HG02852 (cell line): ENCODE measurements at regions not wholly inside any gene's neighbourhood (a gene's known extent, or its start where the extent isn't known, plus 50 kb on each side); places are given as distances from the start of the nearest gene placed in this dataset.
"Not testable (repeated sequence)": the region's sequence is repeated elsewhere in the genome, so short reads cannot be mapped to it uniquely, and the experiment has no call there.

Source experiments
- ATAC-seq: cut with Tn5 transposase; IDR thresholded peaks from one replicate; pipeline ENCODE4 v1.9.1; 2021; ENCODE audit warnings: mild to moderate bottlenecking, moderate library complexity; ENCODE audit not compliant: unreplicated experiment

DNA sequence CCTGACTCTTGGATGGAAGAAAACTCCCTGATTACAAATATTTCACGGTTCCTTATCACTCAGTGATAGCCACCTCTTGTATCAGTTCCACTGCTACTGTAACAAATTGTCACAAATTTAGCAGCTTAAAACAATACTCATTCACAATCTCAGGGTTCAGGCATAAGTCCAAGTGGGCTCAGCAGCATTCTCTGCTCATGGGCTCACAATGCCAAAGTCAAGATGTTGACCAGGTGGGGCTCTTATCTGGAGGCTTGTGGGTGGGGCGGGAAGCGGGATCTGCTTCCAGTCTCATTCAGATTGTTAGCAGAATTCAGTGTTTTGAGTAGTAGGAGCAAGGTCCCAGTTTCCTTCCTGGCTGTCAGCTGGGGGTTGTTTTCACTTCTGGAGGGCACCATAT lies 137.3 kb upstream of the FAM78B start:
- no peak for ATAC-seq

DNA sequence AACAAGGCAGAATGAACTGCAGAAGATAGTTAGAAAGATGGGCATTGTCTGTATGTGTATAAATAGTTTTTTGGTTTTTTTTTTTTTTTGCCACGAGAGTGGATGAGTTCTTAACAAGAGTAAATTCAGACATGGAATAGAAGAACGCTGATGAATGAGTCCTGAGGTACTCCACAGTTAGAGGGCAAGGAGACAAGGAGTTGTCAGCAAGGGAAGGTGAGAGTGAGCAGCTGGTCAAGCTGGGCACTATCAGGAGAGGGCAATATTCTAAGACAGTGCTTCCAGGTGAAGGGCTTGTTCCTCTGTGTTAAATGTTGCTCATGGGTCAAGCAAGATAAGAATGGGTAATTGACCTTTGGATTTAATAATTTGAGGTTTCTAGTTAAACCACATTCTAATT lies 138.6 kb upstream of the FAM78B start:
- ATAC-seq = no peak

DNA sequence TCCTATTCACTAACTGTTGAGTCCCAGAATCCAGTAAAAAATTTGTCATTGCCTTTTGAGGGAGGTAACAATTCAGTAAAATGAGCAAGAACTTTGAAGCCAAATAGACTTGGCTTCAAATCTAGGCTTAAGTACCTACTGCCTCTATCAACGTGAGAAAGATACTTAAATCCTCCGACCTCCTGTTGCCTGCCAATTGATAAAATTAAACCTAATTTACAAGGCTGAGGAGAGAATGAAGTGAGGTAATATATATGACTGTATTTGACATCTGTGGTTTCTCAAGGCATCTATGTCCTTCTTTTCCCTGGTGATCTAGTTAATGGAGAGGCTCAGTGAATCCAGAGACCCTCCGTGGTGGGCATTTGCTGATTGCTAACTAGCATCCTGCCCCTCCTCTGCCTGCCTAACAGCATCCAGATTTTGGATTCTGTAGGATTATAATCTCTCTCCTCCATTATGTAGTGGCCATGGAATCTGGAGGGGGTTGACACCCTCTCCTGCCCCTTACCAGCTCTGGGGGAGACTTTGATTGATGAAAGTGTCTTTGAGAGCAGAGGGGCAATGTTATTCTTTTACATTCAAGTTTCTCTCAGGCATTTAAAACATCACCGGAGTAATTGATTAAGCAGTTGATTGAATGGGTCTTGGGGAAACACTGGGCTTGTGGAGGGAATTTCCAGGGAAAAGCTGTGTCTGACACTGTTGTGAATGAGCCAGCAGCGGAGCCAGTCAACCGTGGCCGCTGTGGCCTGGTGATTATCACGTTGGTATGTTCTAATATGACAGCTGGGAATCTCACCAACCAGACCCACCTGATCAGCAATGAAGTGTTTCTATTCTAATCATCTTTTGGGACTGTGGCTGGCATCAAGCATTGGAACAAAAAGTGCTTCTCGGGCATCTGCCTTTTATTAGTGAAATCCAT lies 140.7 kb upstream of the FAM78B start:
- ATAC-seq = no peak

DNA sequence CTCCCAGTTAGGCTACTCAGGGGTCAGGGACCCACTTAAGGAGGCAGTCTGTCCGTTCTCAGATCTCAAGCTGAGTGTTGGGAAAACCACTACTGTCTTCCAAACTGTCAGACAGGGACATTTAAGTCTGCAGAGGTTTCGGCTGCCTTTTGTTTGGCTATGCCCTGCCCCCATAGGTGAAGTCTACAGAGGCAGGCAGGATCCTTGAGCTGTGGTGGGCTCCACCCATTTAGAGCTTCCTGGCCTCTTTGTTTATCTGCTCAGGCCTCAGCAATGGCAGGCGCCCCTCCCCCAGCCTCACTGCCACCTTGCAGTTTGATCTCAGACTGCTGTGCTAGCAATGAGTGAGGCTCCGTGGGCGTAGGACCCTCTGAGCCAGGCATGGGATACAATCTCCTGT lies 149.5 kb upstream of the FAM78B start:
- ATAC-seq = not testable (repeated sequence)

DNA sequence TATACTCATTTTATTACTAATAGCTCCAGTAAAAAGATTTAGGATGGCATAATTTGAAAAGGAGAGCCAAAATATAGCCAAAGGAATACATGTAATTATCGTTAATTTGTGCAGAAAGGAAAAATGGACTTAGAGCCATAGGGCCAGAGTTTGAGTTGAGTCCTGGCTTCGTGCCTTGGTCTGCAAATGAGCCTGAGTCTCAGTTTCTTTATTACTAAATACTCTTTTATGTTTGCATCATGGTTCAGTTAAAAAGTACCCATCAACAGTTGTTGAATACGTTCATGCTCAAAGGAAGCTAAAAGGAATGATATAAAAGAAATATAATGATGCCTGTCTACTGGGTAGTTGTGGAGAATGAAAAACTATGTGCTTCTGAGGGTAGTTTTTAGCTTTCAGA lies 155.7 kb upstream of the FAM78B start:
- ATAC-seq = no peak

DNA sequence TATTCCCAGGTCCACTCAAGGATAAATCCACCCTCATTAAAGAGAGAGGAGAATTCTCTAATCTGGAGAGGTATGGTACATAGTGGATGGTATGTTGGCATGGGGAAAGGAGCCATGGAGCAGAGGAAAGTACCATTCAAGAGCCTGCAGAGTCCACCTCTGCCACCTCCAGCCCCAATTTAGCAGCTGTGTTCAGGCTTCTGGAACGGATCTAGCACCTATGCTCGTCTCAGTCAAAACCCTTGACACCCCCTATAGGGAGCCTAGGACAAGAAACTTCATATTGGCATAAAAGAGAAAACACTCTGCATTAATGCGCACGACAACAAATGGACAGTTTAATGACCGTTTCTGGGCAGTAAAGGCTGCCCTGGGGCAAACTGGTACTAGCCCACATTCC lies 161.1 kb upstream of the FAM78B start:
- ATAC-seq = no peak

DNA sequence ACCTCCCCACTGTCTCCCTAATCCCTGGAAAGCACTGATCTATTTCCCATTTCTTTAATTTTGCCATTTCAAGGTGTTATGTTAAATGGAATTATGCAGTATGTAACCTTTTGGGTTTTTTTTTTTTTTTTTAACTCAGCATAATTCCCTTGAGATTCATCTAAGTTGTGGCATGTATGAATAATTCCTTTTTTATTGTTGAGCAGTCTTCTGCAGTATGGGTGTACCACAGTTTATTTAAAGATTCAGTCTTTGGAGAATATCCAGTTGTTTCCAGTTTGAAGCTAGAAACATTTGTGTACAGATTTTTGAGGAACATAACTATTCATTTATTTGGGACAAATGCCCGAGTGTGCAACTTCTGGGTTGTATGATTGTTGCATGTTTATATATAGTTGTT lies 162.2 kb upstream of the FAM78B start:
- no peak for ATAC-seq

DNA sequence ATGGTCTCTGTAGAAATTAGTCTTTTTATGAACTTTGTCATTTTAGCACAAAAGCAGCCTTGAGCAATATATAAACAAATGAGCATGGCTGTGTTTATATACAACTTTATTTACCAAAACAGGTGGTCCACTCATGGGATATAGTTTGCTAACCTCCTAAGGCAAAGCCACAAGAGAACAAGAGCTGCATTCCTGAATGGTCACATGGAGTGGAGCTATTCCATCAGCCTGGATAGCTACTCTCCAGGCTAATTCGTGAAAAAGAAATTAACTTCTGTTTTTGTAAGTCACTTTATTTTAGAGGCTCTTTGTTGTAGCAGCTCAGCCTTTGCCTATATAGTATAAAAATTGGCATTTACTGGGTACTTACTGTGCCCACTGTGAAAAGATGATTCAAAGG lies 163.3 kb upstream of the FAM78B start:
- ATAC-seq = no peak

DNA sequence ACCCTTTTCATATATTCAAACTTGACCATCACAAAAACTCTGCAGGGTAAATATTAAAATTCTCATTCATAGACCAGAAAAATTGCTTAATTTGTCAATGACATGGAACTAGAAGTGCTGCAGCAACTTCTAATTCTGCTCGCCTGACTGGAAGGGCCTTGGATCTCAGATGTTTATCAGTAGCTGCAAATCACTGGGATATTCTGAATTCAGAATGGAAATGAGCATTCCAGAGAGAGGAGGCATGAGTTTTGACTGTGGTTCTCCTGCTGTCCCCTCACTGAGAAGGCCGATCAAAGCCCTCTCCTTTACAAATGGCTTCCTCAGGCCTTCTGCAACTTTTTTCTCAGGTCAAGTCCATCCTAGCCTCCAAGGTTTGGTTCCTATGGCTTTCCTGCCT lies 171.3 kb upstream of the FAM78B start:
- no peak for ATAC-seq

DNA sequence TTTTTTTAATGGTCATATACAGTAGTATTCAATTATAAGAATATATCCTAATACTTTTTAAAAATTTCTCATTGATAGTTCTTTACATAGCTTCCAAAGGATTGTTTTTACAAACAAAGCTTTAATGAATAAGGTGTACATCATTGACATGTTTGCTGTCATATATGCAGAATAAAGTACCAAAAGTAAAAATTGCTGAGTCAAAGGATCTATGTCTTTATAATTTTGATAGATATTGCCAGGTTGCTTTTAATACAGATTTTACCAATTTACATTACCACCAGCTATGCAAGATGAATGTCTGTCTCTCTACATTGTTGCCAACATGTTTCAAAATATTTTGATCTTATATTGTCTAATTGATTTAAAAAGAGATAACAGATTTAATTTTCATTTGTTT lies 173.9 kb upstream of the FAM78B start:
- no peak for ATAC-seq

DNA sequence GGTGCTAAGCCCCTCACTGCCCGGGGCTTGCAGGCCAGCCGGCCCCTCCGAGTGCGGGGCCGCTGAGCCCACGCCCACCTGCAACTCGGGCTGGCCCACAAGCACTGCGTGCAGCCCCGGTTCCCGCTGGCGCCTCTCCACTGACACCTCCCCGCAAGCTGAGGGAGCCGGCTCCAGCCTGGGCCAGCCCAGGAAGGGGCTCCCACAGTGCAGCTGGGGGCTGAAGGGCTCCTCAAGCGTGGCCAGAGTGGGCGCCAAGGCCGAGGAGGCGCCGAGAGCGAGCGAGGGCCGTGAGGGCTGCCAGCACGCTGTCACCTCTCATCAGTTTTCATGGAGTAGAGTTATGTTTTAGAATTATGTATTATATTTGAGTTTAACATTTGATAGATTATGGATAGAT lies 176.5 kb upstream of the FAM78B start:
- ATAC-seq = no peak

DNA sequence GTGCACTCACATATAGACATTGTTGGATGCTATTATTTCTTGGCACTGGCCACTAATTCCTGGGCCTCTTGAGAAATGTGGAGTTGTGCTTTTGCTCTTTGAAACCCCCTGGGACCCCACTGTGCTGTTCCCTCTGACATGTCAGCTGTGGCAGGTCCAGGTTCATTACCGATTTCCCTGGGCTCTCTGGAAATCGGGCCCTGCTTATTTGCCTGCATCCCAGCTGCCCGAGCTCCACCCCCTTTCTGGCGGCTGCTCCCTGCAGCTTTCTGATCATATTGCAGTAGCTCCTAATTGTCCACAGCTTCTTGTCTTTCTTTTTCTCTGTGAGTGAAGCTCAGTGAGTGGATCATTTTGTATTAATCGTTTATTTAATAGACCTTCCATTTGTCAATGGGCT lies 183.7 kb upstream of the FAM78B start:
- no peak for ATAC-seq

DNA sequence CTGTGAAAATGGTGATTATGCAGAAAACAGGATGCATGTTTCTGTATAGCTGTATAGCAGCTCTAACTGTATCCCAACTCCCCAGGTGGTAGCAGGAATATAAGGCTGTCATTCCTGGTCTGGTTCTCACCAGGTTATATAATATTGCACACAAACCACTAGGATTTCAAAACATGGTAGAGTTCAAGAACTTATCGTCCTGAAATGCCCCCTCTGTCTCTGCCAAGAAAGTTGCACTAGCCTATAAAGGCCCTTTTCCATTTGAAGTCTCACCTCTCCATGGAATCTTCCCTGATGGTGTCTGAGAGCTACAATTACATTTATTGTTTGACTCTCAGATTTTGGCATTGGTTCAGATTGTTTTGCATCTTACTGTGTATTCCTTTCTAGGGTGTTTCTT lies 184.9 kb upstream of the FAM78B start:
- no peak for ATAC-seq

DNA sequence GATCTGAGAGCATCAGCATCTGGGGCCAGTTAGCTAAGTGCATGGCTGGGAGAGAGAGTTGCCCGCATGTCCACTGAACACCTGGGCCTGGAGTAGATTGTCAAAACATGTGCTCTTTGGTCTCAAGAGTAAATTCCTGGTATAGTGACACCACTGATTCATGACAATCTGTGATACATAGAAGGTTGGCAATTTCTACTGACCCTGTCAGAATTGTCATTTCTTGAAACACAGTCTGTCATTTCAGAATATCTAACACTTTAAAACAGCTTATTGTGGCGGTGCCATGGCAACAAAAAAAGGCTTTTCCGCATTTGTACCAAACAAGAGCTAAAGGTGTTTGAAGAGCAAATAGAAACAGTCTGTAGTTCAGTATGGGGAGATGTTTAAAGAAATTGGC lies 186.4 kb upstream of the FAM78B start:
- ATAC-seq = no peak

DNA sequence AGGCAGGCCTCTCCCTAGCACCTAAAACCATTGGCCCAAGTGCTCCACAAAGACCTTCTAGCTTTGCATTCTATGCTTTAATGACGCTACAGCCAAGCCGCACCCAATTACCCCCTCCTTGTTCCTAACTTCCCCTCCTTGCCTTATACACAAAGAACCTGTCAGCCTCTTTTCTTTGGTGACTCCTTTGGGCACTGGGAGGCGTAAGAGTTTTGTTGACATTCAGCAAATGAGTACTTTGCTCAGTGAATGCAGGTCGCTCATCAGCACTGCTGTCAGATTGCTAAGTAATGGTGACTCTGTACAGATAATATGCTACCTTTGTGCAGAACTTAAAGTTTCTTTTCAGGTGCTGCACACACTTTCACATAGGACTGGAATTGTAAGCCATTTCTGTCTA lies 187.6 kb upstream of the FAM78B start:
- no peak for ATAC-seq

DNA sequence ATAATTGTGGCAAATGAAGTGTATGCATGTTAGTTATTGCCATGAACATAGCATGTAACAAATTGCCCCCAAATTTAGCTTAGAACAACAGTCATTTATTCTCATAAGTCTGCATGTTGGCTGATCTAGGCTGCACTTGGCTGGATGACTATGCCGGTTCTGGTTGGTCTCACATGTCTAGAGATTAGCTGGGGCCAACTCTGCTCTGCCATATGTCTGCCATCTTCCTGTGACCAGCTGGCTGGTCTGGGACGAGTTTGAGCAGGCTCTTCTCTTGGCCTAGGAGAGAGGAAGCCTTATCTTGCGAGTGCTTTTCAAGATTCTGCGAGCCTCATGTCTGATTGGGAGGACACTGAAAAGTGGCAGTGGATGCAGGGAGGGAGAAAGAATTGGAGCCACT lies 198.3 kb upstream of the FAM78B start:
- ATAC-seq = no peak

DNA sequence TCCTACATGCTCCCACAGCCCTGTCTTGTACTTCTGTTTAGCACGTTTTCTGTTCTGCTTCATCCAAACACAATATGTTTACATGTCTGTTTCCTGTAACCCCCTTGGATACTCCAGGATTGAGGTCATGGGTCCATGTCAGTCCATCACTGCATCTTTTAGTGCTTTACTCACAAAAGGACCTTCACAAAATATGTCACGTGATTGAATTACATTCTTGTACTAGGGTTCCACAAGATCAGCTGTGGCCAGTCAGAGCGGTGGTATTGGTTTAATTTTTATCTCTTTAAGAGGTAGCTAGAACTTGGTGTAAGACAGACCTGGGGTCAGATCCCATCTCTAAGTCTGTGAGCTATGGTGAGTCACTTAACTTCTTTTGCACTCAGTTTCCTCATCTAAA lies 201.2 kb upstream of the FAM78B start:
- ATAC-seq = no peak

DNA sequence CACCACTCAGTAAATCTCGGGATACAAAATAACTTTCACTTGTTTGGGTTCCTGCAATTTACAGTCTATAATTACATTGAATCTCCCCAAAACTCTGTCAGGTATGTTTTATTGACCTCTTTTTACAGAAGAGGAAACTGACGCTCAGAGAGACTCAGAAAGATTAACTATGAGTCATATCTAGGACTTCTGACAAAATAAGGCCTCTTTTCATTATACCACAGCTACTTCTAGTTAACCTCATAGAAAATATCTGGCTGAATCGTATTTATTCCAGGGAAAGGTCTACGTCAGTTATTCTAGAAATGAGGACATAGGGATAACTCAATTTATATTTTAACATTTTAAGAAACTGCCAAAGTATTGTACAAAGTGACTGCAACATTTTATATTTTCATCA lies 211.1 kb upstream of the FAM78B start:
- no peak for ATAC-seq

DNA sequence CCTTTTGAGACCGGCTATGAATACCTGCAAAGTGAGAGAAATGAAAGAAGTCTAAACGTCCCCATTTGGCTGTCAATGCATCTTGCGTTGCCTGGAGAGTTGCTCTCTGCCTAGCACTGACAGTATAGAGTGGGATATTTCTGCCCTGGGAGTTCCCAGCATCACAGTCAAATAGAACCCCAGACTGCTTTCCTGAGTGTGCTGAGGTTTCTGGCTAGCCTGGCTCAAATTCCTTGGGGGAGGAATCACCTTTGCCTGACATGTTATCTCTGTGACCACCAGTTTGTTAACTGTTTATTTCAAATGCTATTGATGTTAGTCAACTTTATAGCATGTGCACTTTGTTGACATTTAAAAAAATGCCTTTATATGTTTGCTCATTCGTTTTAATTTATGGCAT lies 212.0 kb upstream of the FAM78B start:
- ATAC-seq = no peak

DNA sequence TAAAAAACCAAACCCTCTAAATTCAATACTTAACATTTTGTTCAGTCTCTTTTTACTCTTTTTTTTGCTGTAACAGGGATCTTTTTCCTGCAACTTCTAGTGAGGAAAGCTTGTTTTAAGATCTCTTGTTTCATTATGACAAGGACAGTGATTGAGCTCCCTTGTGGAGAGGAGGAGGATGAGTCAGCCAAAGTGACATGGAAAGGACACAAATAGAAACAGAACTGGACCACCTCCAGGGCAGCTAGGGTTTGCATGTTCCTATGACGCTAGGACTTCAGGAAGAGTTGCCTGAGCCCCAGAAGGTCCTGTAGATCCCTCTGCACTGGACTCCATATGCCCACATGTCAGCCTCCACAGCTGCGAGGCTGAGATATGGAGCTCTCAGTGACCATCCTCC lies 212.6 kb upstream of the FAM78B start:
- no peak for ATAC-seq

DNA sequence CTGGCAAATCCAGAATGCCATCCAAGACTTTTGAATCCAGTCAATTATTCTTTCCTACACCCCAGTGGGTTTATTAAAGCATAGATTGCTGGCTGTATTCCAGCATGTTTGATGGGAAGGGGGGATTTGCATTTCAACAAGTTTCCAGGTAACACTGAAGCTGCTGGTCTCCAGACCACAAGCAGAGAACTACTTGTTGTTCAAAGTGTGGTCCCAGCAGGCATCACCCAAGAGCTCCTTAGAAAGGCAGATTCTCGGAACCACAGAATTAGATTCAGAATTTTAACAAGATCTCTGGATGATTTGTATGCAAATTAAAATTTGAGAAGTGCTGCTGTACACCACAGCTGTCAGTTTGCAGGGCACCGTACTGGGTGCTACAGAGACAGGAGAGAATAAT lies 216.3 kb upstream of the FAM78B start:
- ATAC-seq = no peak

DNA sequence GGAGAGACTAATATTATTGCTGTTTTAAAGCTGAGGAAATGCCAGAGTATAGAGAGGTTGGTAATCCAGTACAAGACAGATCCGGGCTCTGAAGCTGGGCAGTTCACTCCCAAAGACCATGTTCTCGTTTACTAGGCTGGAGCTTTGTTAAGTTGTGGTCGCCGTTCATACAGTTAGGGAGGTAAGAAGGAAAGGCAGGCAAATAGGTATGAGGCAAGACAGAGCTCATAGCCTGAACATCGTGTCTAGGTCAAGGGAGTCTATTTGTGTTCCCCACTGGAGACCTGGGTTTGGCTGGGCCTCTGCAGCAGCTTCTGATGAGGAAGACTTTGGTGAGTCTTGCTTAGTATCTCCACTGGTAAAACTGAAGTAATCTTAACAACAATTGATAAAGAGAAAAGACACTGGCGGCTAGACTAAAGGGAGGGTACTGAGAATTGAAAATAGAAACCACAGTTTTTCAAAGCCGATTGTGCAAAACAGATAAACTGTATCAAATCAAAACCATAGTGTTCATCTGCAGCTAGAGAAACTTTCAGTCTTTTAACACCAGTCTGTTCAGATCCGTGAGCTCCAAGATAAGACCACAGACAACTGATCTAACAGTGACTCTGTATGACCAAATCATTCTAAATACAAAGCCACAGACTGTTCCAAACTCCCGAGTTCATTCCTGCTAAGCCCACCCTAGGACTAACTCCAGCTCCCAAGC lies 217.0 kb upstream of the FAM78B start:
- no peak for ATAC-seq
